Neuronal stem cell (in vitro differentiated cells): ENCODE measurements at regions not wholly inside any gene's neighbourhood (a gene's known extent, or its start where the extent isn't known, plus 50 kb on each side); places are given as distances from the start of the nearest gene placed in this dataset.

Source experiments
- DNase-seq: peaks from one replicate; pipeline ENCODE4 v3.0.0-alpha.2; 2013; ENCODE audit warnings: low spot score
- H2AFZ ChIP-seq: one replicate; pipeline ENCODE4 v1.6.1; 2013; ENCODE audit warnings: mild to moderate bottlenecking, low read length, inconsistent platforms
- H2AK5ac ChIP-seq: 2 replicates; pipeline ENCODE4 v1.6.1; 2013; ENCODE audit warnings: low read depth, mild to moderate bottlenecking, inconsistent platforms, low read length, moderate library complexity, mixed read lengths
- H2BK120ac ChIP-seq: 2 replicates; pipeline ENCODE4 v1.6.1; 2013; ENCODE audit warnings: low read depth, mild to moderate bottlenecking, inconsistent platforms, low read length, moderate library complexity, mixed read lengths
- H2BK12ac ChIP-seq: one replicate; pipeline ENCODE4 v1.6.1; 2013; ENCODE audit warnings: low read length, inconsistent platforms
- H2BK15ac ChIP-seq: 2 replicates; pipeline ENCODE4 v1.6.1; 2013; ENCODE audit warnings: mild to moderate bottlenecking, low read length, inconsistent platforms, mixed read lengths
- H2BK5ac ChIP-seq: one replicate; pipeline ENCODE4 v1.6.1; 2013; ENCODE audit warnings: inconsistent platforms, mild to moderate bottlenecking, low read length, moderate library complexity
- H3K14ac ChIP-seq: one replicate; pipeline ENCODE4 v1.6.1; 2013; ENCODE audit warnings: low read length, inconsistent platforms
- H3K18ac ChIP-seq: 2 replicates; pipeline ENCODE4 v1.6.1; 2013; ENCODE audit warnings: low read length, inconsistent platforms
- H3K23ac ChIP-seq: 2 replicates; pipeline ENCODE4 v1.6.1; 2013; ENCODE audit warnings: low read depth, mild to moderate bottlenecking, mixed read lengths, low read length, inconsistent platforms; ENCODE audit not compliant: poor library complexity
- H3K27ac ChIP-seq: replicated peaks from 3 replicates; pipeline ENCODE4 v1.5.1; 2013; ENCODE audit warnings: low read length, inconsistent platforms
- H3K27me3 ChIP-seq, 3 experiments: 2 replicates each; pipeline ENCODE4 v1.6.1; 2013; ENCODE audit warnings: low read length in 3 of 3, mild to moderate bottlenecking in 2 of 3, inconsistent platforms in 1 of 3, low read depth in 1 of 3, mixed read lengths in 1 of 3, moderate library complexity in 1 of 3; ENCODE audit not compliant: control insufficient read depth in 3 of 3, insufficient read depth in 3 of 3
- H3K36me3 ChIP-seq, 2 donors: replicated peaks in 1 of 2; 2 replicates each; pipeline ENCODE4 v1.6.1; 2013; ENCODE audit warnings: low read length in 2 of 2; ENCODE audit not compliant: control insufficient read depth in 2 of 2, insufficient read depth in 2 of 2
- H3K4ac ChIP-seq: 2 replicates; pipeline ENCODE4 v1.6.1; 2013; ENCODE audit warnings: inconsistent platforms, mild to moderate bottlenecking, low read length, moderate library complexity
- H3K4me1 ChIP-seq, 2 donors: 1 replicate in 1 of 2; 2 replicates in 1 of 2; pipeline ENCODE4 v1.6.1; 2013; ENCODE audit warnings: low read length in 2 of 2, low read depth in 1 of 2; ENCODE audit not compliant: control insufficient read depth in 2 of 2, insufficient read depth in 1 of 2
- H3K4me2 ChIP-seq: one replicate; pipeline ENCODE4 v1.6.1; 2013; ENCODE audit warnings: mild to moderate bottlenecking, low read length, inconsistent platforms; ENCODE audit not compliant: insufficient read depth, poor library complexity, severe bottlenecking
- H3K4me3 ChIP-seq, 2 donors: 2 replicates each; pipeline ENCODE4 v1.5.1; 2013; ENCODE audit warnings: low read length in 2 of 2, mild to moderate bottlenecking in 2 of 2, inconsistent platforms in 1 of 2, moderate library complexity in 1 of 2
- H3K79me1 ChIP-seq: one replicate; pipeline ENCODE4 v1.6.1; 2013; ENCODE audit warnings: low read depth, mild to moderate bottlenecking, inconsistent platforms, low read length, moderate library complexity
- H3K9ac ChIP-seq: one replicate; pipeline ENCODE4 v1.6.1; 2013; ENCODE audit warnings: mild to moderate bottlenecking, low read depth, low read length, inconsistent platforms; ENCODE audit not compliant: poor library complexity
- H3K9me3 ChIP-seq, 2 donors: replicated peaks in 1 of 2; 2 replicates each; pipeline versions ENCODE3 to v1.6.1; 2013; ENCODE audit warnings: low read length in 2 of 2, mild to moderate bottlenecking in 2 of 2, inconsistent platforms in 1 of 2, low read depth in 1 of 2, mixed read lengths in 1 of 2, moderate library complexity in 1 of 2; ENCODE audit not compliant: control insufficient read depth in 2 of 2, insufficient read depth in 1 of 2
- H4K8ac ChIP-seq: one replicate; pipeline ENCODE4 v1.6.1; 2013; ENCODE audit warnings: low read depth, mild to moderate bottlenecking, inconsistent platforms, low read length, moderate library complexity
- H4K91ac ChIP-seq: one replicate; pipeline ENCODE4 v1.6.1; 2013; ENCODE audit warnings: low read length, low read depth, mild to moderate bottlenecking, inconsistent platforms; ENCODE audit not compliant: poor library complexity
- WGBS, 2 donors: extraction: QIAGEN DNeasy Blood & Tissue Kit; methylation state at CpG; one replicate each; pipeline ENCODE4 v1.1.7; 2013; ENCODE audit warnings: missing lambda C conversion rate in 2 of 2, mixed read lengths in 1 of 2; ENCODE audit not compliant: insufficient read length in 2 of 2, insufficient replicate concordance in 1 of 2; ENCODE audit errors: extremely low coverage in 2 of 2; 5-methylcytosine and 5-hydroxymethylcytosine counted together

- Histone ChIP-seq H3K14ac (no peak overlapping the region), H3K4me2 (no peak overlapping the region), H3K23ac (no peak overlapping the region), H3K9ac (no peak overlapping the region), H3K36me3 (no peaks in the 10 kb centered on the region), H4K91ac (no peak overlapping the region), H2BK15ac (no peak overlapping the region), H3K27ac (no peak overlapping the region), H3K27me3 (no peaks in the 10 kb centered on the region), H2BK5ac (no peak overlapping the region), H3K79me1 (no peaks in the 10 kb centered on the region), H3K9me3 (no peaks in the 10 kb centered on the region), H3K4me1 (no peaks in the 10 kb centered on the region), H2BK120ac (no peak overlapping the region), H3K4me3 (no peak overlapping the region), H3K4ac (no peak overlapping the region), H4K8ac (no peak overlapping the region), H2AFZ (no peak overlapping the region), H2BK12ac (no peak overlapping the region), H3K18ac (no peak overlapping the region), H2AK5ac (no peak overlapping the region)
- no CpG with 5 or more reads among the region's 3 CpGs for WGBS, 2 donors
- no peak for DNase-seq
Measured at GRCh38 chr18:57202881-57203280, 56.0 kb downstream of the BOD1L2 start.

DNA sequence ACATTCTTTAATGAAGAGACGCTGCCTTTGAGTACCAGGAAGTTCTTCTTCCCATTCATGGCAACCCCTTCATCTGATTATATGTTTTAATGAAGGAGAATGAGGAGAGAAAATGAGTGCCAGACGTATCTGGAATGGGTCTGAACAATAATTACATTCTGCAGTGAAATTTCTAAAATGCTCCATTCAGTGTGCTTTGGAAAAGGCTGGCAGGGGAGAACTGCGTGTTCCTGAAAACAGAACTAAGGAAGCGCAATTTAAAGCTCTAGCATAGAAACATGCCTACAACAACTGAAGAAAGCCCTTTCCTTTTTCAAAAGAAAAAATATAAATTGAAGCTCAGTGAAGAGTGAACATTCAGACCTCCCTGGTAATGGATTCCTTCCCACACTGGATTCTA is 58.8 kb downstream of the BOD1L2 start:
- Histone ChIP-seq H2BK120ac (no peak overlapping the region), H3K4me1 (peaks cover 6 to 9% of the 10 kb centered on the region in 2 donors), H3K79me1 (no peaks in the 10 kb centered on the region), H4K91ac (no peak overlapping the region), H3K4ac (no peak overlapping the region), H2AK5ac (no peak overlapping the region), H3K9ac (no peak overlapping the region), H3K27me3 (peaks cover 0 to 20% (median 0%) of the 10 kb centered on the region in 3 experiments), H3K36me3 (no peaks in the 10 kb centered on the region), H3K4me2 (no peak overlapping the region), H2BK12ac (no peak overlapping the region), H3K23ac (no peak overlapping the region), H2BK15ac (no peak overlapping the region), H3K27ac (no peak overlapping the region), H3K14ac (no peak overlapping the region), H3K9me3 (no peaks in the 10 kb centered on the region), H3K18ac (no peak overlapping the region), H2BK5ac (no peak overlapping the region), H4K8ac (no peak overlapping the region), H2AFZ (no peak overlapping the region), H3K4me3 (no peak overlapping the region)
- WGBS, 2 donors, result no CpG with 5 or more reads among the region's 4 CpGs
- DNase-seq, result no peak

DNA sequence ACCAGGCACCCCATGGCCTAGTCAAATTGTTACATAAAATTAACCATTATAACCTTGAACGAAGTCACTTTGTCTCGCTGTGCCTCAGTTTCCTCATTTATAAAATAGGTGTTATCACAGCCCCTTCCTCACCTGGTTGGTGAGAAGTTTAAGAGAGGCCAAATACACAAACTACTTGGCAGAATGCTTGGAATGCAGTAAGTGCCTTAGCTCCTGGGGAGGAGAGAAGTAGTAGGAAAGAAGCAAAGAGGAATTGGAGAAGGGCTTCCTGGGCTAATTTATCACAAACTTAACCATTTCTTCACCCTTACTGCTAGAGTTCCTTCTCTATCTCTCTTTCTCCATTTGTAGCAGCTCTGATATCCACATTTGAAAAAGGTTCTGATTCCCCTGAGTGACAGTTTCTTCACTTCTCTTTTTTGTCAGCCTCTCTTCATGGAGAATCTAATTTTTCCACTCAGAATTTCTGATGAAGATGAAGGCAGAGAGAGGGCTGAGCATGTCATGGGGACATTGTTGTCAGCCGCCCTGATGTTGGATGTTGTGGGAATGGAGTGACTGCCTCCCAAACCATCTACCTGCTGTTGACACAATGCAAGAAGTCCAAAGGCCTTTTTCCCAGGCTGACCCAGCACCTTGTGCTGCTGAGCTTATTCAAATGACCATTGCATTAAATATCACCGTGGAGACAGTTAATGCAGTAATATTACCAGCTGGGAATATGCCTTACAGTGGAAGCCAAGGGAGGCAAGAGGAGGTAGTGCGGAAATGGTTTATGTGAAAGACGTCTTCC is 60.4 kb downstream of the BOD1L2 start:
- Histone ChIP-seq H3K23ac (no peak overlapping the region), H3K4me3 (no peak overlapping the region), H3K4ac (no peak overlapping the region), H3K36me3 (no peaks in the 10 kb centered on the region), H4K91ac (no peak overlapping the region), H3K79me1 (no peaks in the 10 kb centered on the region), H2AFZ (no peak overlapping the region), H4K8ac (no peak overlapping the region), H2BK120ac (no peak overlapping the region), H3K18ac (no peak overlapping the region), H3K4me1 (peaks cover 6 to 12% of the 10 kb centered on the region in 2 donors), H2BK5ac (no peak overlapping the region), H2BK15ac (no peak overlapping the region), H3K4me2 (no peak overlapping the region), H3K9ac (no peak overlapping the region), H3K27me3 (peaks cover 0 to 24% (median 0%) of the 10 kb centered on the region in 3 experiments), H3K9me3 (no peaks in the 10 kb centered on the region), H2AK5ac (no peak overlapping the region), H3K14ac (no peak overlapping the region), H3K27ac (no peak overlapping the region), H2BK12ac (no peak overlapping the region)
- WGBS, 2 donors, result no CpG with 5 or more reads among the region's 6 CpGs
- DNase-seq, result no peak

DNA sequence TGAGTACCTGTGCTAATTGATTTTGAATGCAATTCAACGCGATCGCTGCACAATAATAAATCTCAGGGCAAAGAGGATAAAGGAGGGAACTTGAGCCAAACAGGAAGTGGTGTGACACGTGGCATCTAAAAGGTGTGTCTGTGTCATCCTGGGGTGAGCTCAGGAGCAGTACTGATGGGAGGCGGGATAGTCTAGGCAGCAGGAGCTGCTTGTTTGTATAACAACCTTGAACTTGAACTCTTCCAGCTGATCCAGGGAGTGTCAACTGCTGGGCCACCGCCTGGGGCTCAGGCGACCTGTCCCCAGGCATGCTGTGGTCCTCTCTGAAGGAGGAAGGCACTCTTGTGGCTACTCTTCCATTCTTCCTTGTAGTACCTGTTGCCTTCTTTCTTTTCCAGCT is 61.2 kb downstream of the BOD1L2 start:
- no peaks in the 10 kb centered on the region for H3K9me3 ChIP-seq
- H3K27me3 ChIP-seq, result peaks cover 0 to 27% (median 0%) of the 10 kb centered on the region in 3 experiments
- no peak overlapping the region for H2BK5ac ChIP-seq
- no peak overlapping the region for H2AK5ac ChIP-seq
- H3K27ac ChIP-seq, result no peak overlapping the region
- no peak overlapping the region for H2AFZ ChIP-seq
- H2BK15ac ChIP-seq, result no peak overlapping the region
- peak overlapping the region in 1 of 2 donors; percentile 11 for H3K4me3 ChIP-seq
- H3K4me2 ChIP-seq, result no peak overlapping the region
- no CpG with 5 or more reads among the region's 7 CpGs for WGBS, 2 donors
- H3K4ac ChIP-seq, result no peak overlapping the region
- no peak overlapping the region for H2BK120ac ChIP-seq
- H3K79me1 ChIP-seq, result no peaks in the 10 kb centered on the region
- H4K8ac ChIP-seq, result no peak overlapping the region
- no peak overlapping the region for H3K18ac ChIP-seq
- H3K14ac ChIP-seq, result no peak overlapping the region
- no peak overlapping the region for H3K9ac ChIP-seq
- H3K36me3 ChIP-seq, result no peaks in the 10 kb centered on the region
- peaks cover 6 to 12% of the 10 kb centered on the region in 2 donors for H3K4me1 ChIP-seq
- H4K91ac ChIP-seq, result no peak overlapping the region
- H3K23ac ChIP-seq, result no peak overlapping the region
- DNase-seq, result no peak
- H2BK12ac ChIP-seq, result no peak overlapping the region
